UCSD-AML1 (cell line): ENCODE measurements at regions not wholly inside any gene's neighbourhood (a gene's known extent, or its start where the extent isn't known, plus 50 kb on each side); places are given as distances from the start of the nearest gene placed in this dataset.

Source experiments
- DNase-seq: peaks from one replicate; lab custom pipeline; 2025; ENCODE audit not compliant: unreplicated experiment; lab: John Stamatoyannopoulos, UW

DNA sequence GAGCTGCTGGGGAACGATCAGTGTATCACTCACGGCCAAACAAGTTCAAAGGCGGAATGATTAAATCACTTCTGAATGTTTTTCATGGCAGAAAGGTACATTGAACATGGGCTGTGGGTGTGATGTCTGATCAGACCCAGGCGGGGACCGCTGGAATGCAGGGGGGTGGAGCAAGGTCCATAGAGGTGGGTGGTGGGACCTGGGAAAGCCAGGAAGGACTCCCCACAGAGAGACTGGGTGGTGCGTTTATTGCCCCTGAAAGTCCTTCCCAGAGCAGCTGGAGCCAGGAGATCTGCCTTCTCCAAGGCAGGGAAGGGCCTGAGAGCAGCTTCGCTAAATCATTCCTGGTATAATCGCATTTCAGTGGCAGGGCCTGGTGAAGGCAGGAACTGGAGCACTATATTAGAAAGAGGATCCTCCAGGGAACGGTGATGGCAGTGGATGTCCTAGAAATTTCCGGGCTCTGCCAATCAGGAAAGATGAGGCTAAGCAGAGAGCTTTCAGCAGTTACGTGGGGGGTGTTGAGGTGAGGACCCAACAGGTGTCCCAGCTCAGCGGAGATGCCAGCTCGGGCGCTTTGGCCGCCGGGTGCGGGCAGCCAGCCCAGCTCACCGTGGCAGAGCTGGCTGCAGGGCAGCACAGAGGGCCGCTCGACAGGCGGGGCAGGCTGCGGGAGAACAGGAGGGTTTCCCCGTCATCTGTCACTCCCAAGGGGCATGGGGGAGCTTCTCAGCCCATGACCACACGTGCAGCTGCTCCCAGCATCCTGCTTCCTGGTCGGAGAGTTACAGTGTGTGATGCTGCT lies 271.7 kb downstream of the CTTN start:
- no peak for DNase-seq

DNA sequence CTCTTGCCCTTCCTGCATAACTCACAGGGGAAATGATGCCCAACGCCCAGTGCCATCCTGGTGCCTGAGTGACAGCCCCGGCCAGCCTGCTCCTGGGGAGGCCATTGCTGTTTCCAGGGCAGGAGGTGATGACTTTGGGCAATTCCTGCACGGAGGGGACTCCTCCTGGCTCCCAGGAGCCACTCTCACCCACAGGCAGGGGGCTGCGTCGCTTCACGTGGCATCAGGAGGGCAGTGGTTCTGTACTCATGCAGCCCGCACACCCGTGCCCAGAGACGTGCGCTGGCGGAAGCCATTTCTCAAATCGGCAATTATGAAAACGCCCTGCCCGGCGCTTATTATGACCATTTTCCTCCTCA lies 272.3 kb downstream of the CTTN start:
- no peak for DNase-seq

DNA sequence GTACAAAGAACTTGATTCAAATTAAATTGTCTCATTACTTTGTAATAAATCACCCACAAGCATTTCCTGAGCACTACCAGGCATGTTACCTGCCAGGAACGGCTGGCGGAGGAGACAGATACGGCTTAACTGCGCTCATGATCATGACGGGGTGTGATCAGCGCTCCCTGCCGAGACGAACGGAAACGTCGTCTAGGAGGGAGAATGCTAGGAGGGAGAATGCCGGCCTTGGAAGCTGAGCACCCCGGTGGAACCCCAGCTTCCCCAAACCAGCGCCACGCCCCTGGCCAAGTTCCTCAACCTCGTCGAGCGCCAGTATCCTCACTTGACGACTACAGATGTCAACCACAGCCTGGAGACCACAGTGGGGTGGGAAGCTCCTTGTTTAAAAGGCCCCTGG lies 272.8 kb downstream of the CTTN start:
- DNase-seq, result no peak

DNA sequence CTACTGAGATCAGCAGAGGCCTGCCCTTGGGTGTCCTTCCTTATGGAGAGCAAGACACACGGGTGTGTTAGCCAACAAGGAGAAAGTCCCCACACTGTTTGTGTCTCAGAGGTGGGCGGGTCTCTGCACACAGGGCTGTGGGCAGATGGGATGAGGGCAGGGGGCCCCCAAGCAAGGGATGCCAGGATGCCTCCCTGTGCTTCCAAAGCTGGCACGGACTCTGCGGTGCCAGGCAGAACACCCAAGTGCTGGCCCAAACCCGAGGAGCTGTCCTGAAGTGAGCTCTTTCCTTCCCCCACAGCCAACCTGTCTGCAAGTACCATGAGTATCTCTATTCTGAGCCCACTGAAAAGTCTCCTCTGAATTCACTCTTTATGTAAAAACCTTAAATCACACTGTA lies 273.3 kb downstream of the CTTN start:
- no peak for DNase-seq

DNA sequence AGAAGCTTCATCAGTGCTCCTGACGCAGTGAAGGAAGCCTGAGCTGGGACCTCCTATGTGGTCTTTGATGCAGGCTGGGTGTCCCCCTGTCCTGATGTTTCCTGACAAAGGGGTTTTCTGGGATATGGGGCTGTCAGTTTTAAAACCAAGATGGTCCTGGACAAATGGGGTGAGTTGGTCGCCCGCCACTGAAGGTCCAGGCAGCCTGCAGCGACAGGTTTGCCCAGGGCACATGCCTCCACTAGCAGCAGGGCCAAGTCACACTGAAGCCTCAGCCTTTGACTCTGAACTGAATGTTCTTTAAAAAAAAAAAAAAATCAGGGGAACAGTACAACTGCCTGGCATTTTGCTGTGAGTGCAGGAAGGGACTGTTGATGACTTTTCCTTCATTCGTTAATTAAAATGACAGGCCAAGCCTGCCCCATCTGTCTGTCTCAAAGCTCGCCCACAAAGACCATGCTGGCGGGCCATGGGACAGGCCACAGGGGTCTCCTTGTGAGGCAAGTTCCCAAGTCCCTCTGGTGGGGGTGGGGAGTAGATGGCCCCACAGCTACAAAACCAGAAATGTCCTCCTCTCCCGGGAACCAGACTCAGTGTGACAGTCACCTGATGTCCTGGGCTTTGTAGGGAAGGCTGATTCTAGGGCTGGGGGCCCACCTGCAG lies 274.8 kb downstream of the CTTN start:
- no peak for DNase-seq

DNA sequence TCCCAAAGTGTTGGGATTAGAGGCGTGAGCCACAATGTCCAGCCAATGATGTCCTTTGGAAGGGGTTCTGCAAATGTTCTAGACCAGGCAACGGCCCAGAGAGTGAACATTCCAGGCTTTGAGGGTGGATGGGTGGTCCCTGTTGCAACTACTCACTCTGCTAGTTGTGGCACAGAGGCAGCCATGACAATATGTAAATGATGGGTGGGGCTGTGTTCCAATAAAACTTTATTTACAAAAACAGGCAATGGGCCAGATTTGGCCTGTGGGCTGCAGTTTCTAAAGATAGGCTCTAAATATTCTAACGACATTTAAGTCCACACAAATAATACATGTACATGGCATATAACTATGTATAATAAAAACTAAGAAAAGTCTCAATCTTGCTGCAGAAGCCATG lies 276.3 kb downstream of the CTTN start:
- no peak for DNase-seq

DNA sequence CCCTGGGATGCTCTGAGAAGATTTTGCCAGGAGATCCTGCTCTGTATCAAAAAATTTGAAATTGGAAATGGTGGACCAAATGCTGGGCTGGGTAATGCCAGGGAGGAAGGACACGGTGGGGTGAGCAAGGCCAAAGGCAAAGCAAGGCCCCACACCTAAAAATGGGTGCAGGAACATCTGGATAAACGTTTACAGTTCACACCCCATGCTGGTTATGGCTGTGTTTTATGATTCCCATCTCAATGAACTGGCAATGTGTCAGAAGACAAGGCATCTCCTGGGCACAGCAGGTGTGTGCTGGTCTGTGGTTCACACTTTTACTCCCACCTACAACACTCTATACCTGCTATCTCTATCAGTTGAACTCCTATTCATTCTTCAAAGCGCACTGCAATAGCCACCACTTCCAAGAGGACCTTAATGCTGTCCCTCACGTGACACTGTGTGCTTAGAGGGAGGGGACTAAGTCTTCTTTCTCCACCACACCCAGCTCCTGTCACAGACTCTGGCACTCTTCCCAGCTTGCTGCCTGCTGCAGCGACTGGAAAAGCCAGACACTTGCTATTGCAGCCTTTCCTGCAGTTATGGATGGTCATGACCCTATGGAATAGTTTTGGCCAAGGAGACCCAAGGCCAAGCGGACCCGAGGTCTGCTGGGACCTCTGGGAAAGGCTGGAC lies 277.5 kb downstream of the CTTN start:
- DNase-seq, result no peak

DNA sequence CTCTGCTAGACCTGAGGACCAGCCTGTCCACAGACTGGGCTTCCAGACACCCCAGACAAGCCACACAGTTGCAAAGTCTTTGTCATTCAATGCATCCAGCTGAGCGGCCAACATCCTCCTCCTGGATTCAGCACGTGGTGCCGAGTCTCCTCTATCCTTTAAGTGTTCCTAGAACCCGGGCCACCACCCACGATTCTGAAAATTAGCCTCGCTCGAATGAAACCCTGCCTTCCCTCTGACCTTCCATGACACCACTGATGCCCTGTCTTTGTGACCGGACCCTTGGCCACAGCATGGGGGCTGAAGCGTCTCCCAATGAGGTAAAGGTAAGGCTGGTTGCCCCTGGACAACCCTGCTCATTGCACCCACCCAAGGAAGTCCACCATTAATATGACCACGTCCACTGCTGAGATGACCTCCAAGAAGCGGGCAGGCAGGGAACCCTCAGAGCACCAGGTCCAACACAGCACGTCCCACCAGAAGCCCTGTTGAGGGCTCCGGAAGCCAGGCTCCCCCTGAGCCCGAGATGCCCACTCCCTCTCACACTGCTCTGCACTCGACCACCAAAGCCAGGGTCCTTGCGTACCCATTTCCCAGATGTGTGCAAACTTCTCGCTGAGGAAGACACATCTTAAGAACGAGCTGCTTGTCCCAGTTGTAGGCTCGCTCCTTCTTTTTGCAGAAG lies 279.0 kb downstream of the CTTN start:
- DNase-seq, result no peak

DNA sequence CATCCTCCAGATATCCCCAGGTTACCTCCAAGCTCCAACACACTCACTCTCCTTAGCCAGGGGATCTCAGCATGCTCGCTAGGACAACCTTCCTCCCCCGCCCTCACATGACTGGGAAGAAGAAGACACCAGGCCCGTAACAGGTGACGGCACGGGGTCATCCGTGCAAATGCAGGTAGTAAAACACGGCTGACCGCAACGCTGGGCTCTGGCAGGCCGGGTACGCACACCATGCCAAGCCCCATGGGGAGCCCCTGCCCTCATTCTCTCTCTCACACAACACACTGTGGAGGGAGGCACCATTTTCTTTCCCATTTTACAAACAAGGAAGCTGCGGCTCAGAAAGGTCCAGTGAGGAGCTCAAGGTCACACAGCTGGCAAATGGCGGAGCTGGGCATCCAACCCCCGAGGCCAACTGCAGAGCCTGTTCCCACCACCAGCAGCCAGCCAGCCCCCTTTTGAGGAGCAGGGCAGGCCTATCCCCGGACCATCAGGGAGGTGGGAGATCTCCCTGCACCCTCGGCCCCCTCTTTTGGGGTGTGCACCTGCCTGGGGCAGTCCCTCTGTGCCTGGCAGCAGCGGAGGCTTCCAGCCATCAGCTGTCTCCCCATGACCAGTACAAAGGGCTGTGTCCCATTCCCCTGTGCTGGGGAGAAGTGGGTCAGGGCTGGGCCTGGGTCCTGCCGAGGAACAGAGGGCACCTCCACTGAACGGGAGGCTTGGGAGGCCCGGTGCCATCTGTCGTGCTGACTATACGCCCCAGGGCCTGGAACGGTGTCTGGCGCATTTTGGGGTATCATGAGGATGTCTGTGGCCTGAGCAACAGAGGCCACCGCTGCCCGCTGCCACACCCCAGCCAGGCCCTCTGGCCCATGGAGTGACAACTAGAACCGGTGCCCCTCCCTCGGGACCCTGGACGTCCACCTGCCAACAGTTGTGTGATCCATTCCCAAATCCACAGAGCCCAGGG lies 280.9 kb downstream of the CTTN start:
- no peak for DNase-seq

DNA sequence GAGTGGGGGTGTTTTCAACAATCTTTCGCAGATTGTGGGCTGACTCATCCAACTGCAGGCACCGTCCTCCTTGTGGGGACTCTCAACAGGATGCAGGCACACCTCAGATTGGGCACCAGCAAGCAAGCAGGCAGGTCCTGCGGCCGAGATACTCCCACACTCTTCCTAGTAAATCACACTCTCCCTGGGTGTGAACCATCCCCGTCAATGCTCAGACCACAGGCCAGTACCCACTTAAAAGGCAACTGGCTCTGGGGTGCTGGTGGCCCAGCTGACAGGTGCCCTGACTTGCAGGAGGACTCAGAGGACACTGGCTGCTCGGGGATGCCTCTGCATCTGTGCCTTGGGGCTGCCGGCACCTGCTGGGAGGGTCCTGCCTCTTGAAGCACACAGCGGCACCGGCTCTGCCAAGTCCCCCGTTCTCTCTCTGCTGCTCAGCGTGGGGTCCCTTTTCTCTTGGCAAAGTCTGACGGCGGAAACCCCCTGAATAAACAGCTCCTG lies 282.5 kb downstream of the CTTN start:
- DNase-seq, result no peak

DNA sequence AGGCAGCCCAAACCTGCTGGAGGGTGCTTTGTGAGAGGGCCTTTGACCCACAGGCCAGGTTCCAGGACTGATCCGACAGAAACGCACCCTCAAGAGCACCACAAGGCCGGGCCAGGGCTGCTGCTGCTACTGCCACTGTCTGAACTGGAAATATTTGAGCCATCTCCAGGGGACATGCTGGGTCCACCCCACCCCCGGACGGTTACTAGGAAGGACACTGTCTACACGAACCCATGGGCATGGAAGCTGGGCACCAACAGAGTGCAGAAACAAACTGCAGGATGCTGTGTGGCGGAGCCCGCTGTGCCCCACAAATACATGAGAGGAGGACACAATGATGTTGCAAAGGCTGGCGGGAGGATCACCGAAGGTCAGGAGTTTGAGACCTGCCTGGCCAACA lies 283.7 kb downstream of the CTTN start:
- DNase-seq, result no peak

DNA sequence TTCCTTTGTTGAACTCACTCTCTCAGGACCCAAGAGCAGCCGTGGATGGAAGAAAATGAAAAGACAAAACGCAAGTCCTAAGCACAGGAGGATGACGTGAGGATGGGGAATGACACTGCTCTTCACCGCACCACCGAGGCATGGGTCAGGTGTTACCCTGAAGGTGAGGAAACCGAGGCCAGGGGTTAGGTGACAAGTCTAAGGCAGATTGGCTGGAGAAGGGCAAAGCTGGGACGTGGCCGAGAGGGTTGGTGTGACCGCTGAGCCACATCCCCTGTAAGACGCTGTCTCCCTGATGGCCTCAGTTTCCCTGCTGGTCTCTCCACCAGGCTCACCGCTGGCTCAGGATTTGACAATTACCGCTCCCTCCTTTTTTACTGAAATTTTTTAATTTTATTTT lies 284.4 kb downstream of the CTTN start:
- no peak for DNase-seq

DNA sequence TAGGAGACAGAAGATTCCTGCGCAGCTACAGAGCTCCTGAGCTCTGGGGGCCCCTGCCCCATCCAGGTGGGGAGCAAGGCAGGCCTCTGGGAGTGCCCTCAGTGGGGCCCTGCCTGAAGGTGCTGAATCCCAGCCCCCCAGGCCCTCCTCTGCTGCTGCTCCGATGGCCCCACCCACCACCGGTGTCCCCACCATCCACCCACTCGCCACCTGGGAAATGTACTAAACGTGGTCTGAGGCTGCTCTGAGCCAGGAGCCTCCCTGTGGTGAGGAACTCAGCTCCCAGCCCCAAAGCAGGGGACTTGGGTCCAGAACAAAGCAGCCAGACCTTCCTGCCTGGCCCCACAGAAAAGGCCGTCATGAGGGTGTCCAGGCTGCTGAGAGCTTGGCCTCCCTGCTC lies 289.4 kb downstream of the CTTN start:
- DNase-seq, result no peak

DNA sequence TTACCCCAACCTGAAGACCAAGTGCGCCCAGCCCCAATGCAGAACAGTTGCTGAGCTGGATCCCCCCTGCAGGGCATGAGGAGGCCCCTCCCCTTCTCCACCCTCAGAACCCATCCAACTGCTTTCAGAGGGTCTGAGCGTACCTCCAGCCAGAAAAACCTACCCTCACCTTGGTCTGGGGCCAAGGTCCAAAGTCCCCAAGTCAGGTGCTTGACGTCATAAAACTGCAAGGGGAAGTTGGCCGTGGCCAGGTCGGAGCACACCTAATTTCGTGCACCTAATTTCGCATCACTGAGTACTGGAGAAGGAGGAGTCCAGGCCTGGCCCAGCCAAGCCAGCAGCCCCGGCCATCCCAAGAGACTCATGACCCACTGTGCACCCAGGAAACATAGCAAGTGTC lies 289.8 kb downstream of the CTTN start:
- DNase-seq, result no peak

DNA sequence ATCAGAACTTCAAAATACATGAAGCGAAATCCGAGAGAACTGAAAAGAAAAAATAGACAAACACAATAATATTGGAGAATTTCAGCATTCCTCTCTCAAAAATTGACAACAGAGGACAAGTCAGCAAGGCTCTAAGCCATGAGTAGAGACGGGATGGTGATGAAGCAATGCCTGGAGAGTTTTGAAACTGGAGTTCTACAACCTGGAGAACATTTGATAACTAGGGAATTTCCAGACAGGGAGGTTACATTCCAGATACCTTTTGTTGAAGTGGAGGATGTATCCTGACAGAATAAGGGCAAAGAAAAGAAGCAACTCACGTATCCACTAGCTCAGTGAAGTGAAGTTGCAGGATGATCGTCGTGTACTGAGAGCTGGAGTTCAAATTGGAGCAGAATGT lies 291.4 kb downstream of the CTTN start:
- DNase-seq, result no peak

DNA sequence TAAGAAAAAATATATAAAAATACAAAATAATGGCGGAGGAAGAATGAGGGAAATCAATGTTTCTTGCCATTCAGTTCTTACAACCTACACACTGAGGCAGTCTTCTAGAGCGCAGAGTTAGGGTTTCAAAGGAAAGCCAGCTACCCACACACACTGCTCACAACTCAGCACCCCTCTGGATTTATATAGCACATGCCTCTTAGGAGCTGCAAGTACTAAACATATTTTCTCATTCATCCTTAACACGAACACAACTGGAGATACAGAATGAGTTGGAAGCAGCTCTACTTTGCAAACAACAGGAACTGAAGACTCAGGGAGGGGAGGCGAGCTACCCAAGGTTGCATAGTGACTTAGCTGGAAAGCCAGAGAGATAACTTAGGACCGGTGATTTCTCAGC lies 293.8 kb downstream of the CTTN start:
- DNase-seq, result no peak

DNA sequence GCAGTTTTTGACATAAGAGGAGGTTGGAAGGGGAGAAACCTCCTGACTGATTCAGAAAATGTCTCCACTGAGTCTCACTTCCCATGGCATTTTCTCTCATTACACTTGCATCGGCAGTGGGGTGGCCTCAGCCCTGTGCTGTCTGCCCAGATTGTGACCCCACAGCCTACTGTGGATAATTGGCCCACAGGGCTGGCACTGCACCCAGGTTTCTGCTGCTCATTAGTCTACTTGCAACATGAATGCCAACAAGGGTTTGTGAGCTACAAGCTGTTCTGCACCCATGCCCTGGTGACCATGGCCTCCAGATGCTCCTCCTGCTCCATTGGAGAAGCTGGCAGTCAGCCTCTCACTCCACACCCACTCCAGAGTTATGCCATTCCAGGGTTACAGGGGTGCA lies 296.0 kb downstream of the CTTN start:
- no peak for DNase-seq

DNA sequence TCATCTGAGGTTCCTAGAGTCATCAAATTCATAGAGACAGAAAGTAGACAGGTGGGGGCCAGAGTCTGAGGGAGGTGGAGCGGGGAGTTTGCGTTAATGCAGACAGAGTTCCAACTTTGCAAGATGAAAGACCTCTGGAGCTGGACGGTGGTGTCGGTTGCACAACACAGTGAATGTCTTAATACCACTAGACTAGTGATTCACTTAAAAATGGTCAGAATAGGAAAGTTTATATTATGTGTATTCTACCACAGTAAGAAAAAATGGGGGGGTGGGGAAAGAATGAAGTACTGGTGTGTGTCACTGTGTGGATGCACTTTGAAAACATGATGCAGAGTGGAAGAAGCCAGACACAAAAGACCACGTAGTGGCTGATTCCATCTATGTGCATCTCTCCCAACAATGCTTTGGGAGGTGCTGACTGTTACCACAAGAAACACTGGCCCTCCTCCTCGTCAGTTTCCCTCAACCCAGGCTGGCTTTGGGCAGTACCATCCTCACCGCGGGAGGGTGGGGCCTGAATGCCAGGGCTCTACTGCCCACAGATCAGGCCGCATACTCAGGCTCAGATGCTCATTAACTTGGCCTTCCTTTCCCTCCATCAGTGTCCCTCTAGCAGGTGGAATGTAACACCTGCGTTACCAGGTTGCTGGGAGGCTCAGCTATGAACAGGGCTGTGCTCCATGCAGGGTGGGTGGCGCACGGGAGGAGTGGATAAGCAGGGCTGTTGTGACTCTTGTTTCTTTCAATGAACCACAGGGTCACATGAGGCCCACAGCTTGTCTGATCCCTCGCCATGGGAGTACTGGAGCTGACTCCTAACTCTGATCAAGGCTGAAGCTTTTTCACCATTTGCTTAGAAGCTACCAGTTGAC lies 297.0 kb downstream of the CTTN start:
- DNase-seq, result no peak

DNA sequence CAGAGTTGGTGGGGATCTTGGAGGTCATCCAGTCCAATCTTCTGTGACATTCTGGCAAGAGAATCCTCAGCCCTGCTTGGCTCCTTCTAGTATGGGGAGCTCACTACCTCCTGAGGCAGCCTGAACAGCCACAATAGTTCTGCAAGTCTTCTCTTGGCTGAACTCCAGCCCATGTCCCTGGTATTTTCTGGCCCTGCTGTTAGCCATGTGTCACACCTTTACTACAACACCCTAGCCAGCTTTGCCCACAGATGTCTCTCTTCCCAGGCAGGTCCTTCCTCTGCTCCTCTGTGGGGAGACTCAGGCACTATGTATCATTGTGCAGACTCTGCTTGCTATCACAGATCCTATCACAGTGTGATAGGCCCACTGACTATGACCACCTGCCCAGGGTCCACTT lies 297.7 kb downstream of the CTTN start:
- no peak for DNase-seq

DNA sequence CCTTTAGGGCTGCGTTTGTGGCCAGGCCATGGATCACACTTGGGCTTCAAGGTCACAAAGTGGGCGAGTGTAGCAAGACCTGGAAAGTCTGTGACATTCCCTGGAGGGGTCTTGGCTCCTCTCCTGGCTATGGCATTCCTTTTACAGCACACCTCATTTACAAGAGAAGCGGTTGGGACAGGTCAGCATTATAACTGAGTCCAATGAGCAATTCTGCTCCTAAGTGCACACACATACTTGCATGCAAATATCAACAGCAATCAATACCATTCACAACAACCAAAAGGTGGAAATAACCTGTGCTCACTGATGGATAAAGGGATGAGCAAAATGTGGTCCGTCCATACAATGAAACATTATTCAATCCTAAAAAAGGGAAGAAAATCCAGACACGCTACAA lies 298.2 kb downstream of the CTTN start:
- DNase-seq, result no peak
